Ovary (tissue), 7 donors: ENCODE measurements at regions not wholly inside any gene's neighbourhood (a gene's known extent, or its start where the extent isn't known, plus 50 kb on each side); places are given as distances from the start of the nearest gene placed in this dataset.

Experiments
- DNase-seq, 5 donors: peaks; one replicate each; pipeline ENCODE4 v3.0.0-alpha.2; 2019 to 2020
- H3K27ac ChIP-seq, 2 donors: fragments of 200-600 bp; one replicate each; pipeline versions ENCODE4 v1.5.1 to v1.8.0; 2019 to 2022
- H3K27me3 ChIP-seq: fragments of 200-600 bp; one replicate; pipeline ENCODE4 v1.8.0; 2022
- H3K36me3 ChIP-seq: fragments of 200-600 bp; sonication (generic); one replicate; pipeline ENCODE4 v1.5.1; 2019
- H3K4me1 ChIP-seq: one replicate; pipeline ENCODE4 v1.8.1; 2013; ENCODE audit warnings: mild to moderate bottlenecking, moderate library complexity; ENCODE audit not compliant: insufficient read depth
- H3K4me3 ChIP-seq: fragments of 200-600 bp; sonication (generic); one replicate; pipeline ENCODE4 v1.5.1; 2017
- H3K9me3 ChIP-seq, 2 donors: fragments of 200-600 bp in 1 of 2; sonication (generic) in 1 of 2; one replicate each; pipeline versions ENCODE4 v1.5.1 to v1.8.1; 2013 to 2019; ENCODE audit warnings: mild to moderate bottlenecking in 1 of 2, moderate library complexity in 1 of 2
- EP300 ChIP-seq: sonication (generic); formaldehyde crosslinking; IDR thresholded peaks from one replicate; pipeline ENCODE4 v1.6.1; 2017; ENCODE audit warnings: antibody characterized with exemption
- POLR2A ChIP-seq: fragments of 450-650 bp; IDR thresholded peaks from one replicate; pipeline ENCODE4 v1.6.1; 2017; ENCODE audit warnings: antibody characterized with exemption, mild to moderate bottlenecking, moderate library complexity
- WGBS, 3 donors: extraction: QIAGEN DNeasy Blood & Tissue Kit in 1 of 3; methylation state at CpG; one replicate each; pipeline versions ENCODE4 v1.1.5 to v1.1.7; 2013 to 2017; 5-methylcytosine and 5-hydroxymethylcytosine counted together
- intact Hi-C, 4 donors: fragments of 100-400 bp; cut with DNase I; formaldehyde crosslinking; loops; one replicate each; pipeline versions ENCODE4 v1.11.0 to v1.15.1; 2022 to 2023
- TF ChIP-seq, protein P1 (sequence below), 3 donors: fragments of 450-650 bp in 2 of 3; fragments of 200-600 bp in 1 of 3; IDR thresholded peaks; one replicate each; pipeline versions ENCODE4 v1.5.1 to v1.8.0; 2016 to 2022; ENCODE audit warnings: antibody characterized with exemption in 3 of 3, mild to moderate bottlenecking in 1 of 3
- donor health status: DM: no; HTN: no; CAD: no; lungs with moderate emphysema.
- donor health status: DM: no; HTN: no; CAD: no.
- donor health status: Bipolar disorder and iron deficiency.
- donor health status: DM: no; HTN: no; CAD: no.
- donor health status: DM: yes; HTN: yes; CAD: no.

DNA sequence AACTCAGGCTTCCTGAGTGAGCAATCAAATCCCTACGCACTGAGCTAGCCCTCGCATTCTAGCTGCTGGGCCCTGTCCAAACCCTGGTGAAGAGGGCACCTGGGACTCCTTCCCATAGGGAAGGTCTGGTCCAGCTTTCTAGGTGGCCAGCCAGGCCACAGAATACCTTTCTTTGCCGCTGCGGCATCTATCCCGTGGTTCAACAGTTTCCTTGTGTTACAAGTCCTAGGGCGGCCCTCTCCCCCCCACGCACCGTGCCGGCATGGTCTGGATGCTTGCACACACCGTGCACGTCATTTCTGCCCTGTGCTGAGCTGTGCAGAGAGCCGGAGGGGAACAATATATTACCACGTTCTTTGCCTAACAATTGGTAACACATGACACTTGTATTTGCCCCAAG is 164.6 kb upstream of the TSHZ3 start:
- TF ChIP-seq EP300 (no peak), POLR2A (no peak)
- TF ChIP-seq, protein P1, sequence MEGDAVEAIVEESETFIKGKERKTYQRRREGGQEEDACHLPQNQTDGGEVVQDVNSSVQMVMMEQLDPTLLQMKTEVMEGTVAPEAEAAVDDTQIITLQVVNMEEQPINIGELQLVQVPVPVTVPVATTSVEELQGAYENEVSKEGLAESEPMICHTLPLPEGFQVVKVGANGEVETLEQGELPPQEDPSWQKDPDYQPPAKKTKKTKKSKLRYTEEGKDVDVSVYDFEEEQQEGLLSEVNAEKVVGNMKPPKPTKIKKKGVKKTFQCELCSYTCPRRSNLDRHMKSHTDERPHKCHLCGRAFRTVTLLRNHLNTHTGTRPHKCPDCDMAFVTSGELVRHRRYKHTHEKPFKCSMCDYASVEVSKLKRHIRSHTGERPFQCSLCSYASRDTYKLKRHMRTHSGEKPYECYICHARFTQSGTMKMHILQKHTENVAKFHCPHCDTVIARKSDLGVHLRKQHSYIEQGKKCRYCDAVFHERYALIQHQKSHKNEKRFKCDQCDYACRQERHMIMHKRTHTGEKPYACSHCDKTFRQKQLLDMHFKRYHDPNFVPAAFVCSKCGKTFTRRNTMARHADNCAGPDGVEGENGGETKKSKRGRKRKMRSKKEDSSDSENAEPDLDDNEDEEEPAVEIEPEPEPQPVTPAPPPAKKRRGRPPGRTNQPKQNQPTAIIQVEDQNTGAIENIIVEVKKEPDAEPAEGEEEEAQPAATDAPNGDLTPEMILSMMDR (IDR thresholded peaks at IDR 0.05): no peak
- intact Hi-C loops: no loop called here
- no peaks in the 10 kb centered on the region for H3K9me3 ChIP-seq
- 83 to 92% (median 85%) methylated on average over 13 of the region's 13 CpGs for WGBS, 3 donors
- H3K27ac ChIP-seq: no peak overlapping the region
- H3K27me3 ChIP-seq: no peaks in the 10 kb centered on the region
- no peak overlapping the region for H3K4me3 ChIP-seq
- H3K36me3 ChIP-seq: no peaks in the 10 kb centered on the region
- H3K4me1 ChIP-seq: no peaks in the 10 kb centered on the region
- no peak for DNase-seq

DNA sequence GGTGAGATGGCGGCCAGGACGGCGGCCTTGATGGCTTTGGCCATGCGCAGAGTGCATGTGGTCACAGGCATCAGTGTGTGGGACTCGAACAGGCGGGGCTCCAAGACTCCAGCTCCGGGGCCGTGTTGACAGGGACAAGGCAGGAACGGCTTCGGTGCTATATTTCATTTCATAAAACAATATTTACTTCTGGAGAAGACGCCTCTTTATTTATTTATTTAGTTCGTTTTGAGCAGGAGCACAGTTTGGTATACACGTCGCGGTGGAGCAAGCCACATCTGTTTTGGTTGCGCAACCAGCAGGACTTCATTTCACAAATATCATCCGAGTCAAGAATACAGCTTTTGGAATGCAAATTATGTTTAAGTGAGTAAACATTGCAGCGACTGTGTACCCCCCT is 166.7 kb upstream of the TSHZ3 start:
- WGBS, 3 donors: 70 to 78% (median 72%) methylated on average over 18 of the region's 18 CpGs
- Histone ChIP-seq H3K27me3 (no peaks in the 10 kb centered on the region), H3K4me3 (no peak overlapping the region), H3K27ac (no peak overlapping the region), H3K36me3 (no peaks in the 10 kb centered on the region), H3K9me3 (no peaks in the 10 kb centered on the region), H3K4me1 (no peaks in the 10 kb centered on the region)
- no peak for DNase-seq
- intact Hi-C loops: no loop called here
- TF ChIP-seq POLR2A (no peak), EP300 (no peak)
- TF ChIP-seq, protein P1 (IDR thresholded peaks at IDR 0.05): no peak

DNA sequence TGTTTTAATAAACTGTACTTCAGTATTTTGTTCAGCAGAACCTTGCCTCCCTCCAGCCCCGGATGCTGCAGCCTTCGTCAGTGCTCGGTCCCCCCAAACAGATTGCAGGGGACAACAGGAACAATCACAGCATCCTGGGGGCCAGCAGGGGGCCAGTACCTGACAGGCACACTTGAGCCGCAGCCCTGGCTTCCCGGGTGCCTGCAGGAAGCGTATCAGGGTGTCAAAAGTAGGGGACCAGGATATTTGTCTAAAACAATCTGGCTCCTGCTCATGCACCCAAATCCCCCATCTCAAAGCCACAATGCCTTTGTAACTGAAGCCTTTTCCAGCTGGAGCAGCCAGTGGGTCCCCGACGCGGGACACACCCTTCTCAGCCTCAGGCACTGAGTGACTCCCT is 167.5 kb upstream of the TSHZ3 start:
- Histone ChIP-seq H3K36me3 (no peaks in the 10 kb centered on the region), H3K27me3 (no peaks in the 10 kb centered on the region), H3K27ac (no peak overlapping the region), H3K9me3 (no peaks in the 10 kb centered on the region), H3K4me3 (no peak overlapping the region), H3K4me1 (no peaks in the 10 kb centered on the region)
- WGBS, 3 donors: 71 to 80% (median 76%) methylated on average over 9 of the region's 9 CpGs
- intact Hi-C loops: no loop called here
- TF ChIP-seq EP300 (no peak), POLR2A (no peak)
- TF ChIP-seq, protein P1 (IDR thresholded peaks at IDR 0.05): no peak
- no peak for DNase-seq

DNA sequence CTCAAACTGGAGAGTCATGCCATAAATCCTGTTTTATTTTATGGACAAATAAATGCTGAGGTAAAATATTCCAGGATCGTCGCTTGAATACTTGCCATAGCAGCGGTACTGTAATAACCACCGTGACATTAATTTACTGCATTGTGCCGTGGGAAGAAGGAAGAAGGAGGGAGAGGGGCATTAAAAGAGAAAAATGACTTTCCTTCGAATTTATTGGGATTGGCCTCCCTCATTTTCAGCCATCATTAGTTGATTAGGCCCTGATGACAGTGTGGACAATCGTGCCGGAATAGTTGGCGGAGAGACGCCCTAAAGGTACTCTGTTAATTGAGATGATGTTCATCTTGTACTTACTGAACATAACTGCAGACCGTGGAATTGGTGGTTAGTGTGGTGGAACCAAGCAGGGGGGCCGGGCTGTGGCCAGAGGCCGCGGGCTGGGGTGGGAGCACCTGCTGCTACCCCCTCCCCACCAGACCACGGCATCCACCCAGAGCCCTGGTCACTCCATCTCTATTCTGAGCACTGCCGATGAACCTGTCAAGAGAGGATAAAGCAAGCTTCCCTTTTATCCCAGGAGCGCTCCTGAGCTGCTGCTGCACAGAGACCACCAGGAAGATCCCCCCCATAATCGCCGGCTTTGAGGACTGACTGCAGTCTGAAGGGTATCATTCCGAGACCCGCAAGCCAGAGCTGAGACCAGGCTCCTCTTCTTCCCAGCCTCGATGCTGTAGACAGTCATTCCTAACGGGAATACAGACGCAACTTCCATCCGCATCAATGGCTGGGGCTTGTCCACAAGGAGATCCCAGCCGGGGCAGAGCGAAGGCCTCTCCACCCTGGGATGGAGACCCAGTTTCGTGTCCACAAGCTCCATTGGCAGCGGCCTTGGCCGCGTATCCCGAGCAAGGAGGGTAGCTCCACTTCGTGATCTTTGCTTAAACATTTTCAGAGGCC is 168.3 kb upstream of the TSHZ3 start:
- WGBS, 3 donors: 86 to 93% (median 89%) methylated on average over 33 of the region's 33 CpGs

More for the DNA sequence above, 168.3 kb upstream of the TSHZ3 start:
- Histone ChIP-seq H3K36me3 (no peaks in the 10 kb centered on the region), H3K27me3 (no peaks in the 10 kb centered on the region), H3K27ac (no peak overlapping the region), H3K4me3 (no peak overlapping the region), H3K9me3 (no peaks in the 10 kb centered on the region), H3K4me1 (no peaks in the 10 kb centered on the region)
- intact Hi-C loops: no loop called here
- TF ChIP-seq, protein P1 (IDR thresholded peaks at IDR 0.05): no peak
- no peak for TF ChIP-seq EP300
- TF ChIP-seq POLR2A: no peak
- DNase-seq: no peak
